Osteoblast (primary cell): ENCODE measurements at regions not wholly inside any gene's neighbourhood (a gene's known extent, or its start where the extent isn't known, plus 50 kb on each side); places are given as distances from the start of the nearest gene placed in this dataset.

Experiments
- DNase-seq: peaks from one replicate; pipeline ENCODE4 v3.0.0; 2011; ENCODE audit warnings: low spot score, mixed read lengths; ENCODE audit not compliant: insufficient read length; ENCODE audit errors: missing footprints
- H2AFZ ChIP-seq: 2 replicates; pipeline ENCODE4 v1.6.0; 2011; ENCODE audit warnings: mild to moderate bottlenecking, low read length
- H3K27ac ChIP-seq: 2 replicates; pipeline ENCODE4 v1.5.1; 2011; ENCODE audit warnings: mild to moderate bottlenecking, low read depth, low read length, moderate library complexity
- H3K27me3 ChIP-seq: 2 replicates; pipeline ENCODE4 v1.6.0; 2012; ENCODE audit warnings: mild to moderate bottlenecking, control low read depth, inconsistent platforms, low read length, moderate library complexity; ENCODE audit not compliant: insufficient read depth
- H3K36me3 ChIP-seq: 2 replicates; pipeline ENCODE4 v1.5.1; 2011; ENCODE audit warnings: mild to moderate bottlenecking, low read length, control low read depth, moderate library complexity; ENCODE audit not compliant: insufficient read depth
- H3K4me1 ChIP-seq: 2 replicates; pipeline ENCODE4 v1.5.1; 2011; ENCODE audit warnings: mild to moderate bottlenecking, low read length, control low read depth, moderate library complexity; ENCODE audit not compliant: insufficient read depth
- H3K4me2 ChIP-seq: 2 replicates; pipeline ENCODE4 v1.6.0; 2011; ENCODE audit warnings: mild to moderate bottlenecking, low read length; ENCODE audit not compliant: insufficient read depth
- H3K4me3 ChIP-seq: fragments of 200-600 bp; sonication (generic); 3 replicates; pipeline ENCODE4 v1.5.1; 2012; ENCODE audit warnings: mild to moderate bottlenecking, low read length, inconsistent platforms; ENCODE audit not compliant: insufficient read depth
- H3K79me2 ChIP-seq: 2 replicates; pipeline ENCODE4 v1.6.0; 2012; ENCODE audit warnings: mild to moderate bottlenecking, low read length, control low read depth, inconsistent platforms; ENCODE audit not compliant: insufficient read depth
- H3K9me3 ChIP-seq: 2 replicates; pipeline ENCODE4 v1.5.1; 2011; ENCODE audit warnings: low read depth, low read length, control low read depth
- H4K20me1 ChIP-seq: 2 replicates; pipeline ENCODE4 v1.6.0; 2012; ENCODE audit warnings: mild to moderate bottlenecking, low read length, control low read depth; ENCODE audit not compliant: insufficient read depth
- CTCF ChIP-seq: IDR thresholded peaks from 2 replicates; pipeline ENCODE4 v1.5.1; 2011; ENCODE audit warnings: mild to moderate bottlenecking, low read depth, low read length, moderate library complexity; ENCODE audit errors: extremely low read depth

GRCh38 chr14:98962118-98962517 lies 309.9 kb downstream of the BCL11B start:
- Histone ChIP-seq H3K27me3 (no peaks in the 10 kb centered on the region), H3K9me3 (no peaks in the 10 kb centered on the region), H2AFZ (no peak overlapping the region), H3K27ac (no peak overlapping the region), H3K36me3 (no peaks in the 10 kb centered on the region), H3K4me1 (peaks cover 3% of the 10 kb centered on the region), H3K4me2 (no peak overlapping the region), H4K20me1 (no peaks in the 10 kb centered on the region), H3K4me3 (no peak overlapping the region), H3K79me2 (no peaks in the 10 kb centered on the region)
- DNase-seq: no peak
- TF ChIP-seq CTCF: no peak

DNA sequence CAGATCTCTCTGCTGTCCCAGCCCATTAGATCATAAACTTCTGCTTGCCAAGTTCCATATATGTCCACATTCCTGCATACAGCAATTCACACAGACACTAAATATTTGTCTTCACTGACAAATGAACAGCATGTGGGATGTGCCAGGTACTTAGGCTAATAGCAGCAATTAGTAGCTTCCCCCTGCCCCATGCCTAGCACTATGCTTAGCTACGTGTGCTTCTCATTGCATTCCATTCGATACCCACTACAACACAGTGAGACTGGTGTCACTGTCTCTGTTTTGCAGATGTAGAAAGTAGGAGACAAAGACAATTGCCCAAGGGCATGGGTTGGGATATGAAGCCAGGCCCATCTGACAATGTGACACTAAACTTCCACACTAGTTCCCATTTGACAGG lies 308.4 kb downstream of the BCL11B start:
- Histone ChIP-seq H3K4me3 (no peak overlapping the region), H3K27ac (no peak overlapping the region), H4K20me1 (no peaks in the 10 kb centered on the region), H3K4me1 (no peaks in the 10 kb centered on the region), H3K27me3 (no peaks in the 10 kb centered on the region), H3K9me3 (no peaks in the 10 kb centered on the region), H3K36me3 (no peaks in the 10 kb centered on the region), H3K4me2 (no peak overlapping the region), H3K79me2 (no peaks in the 10 kb centered on the region), H2AFZ (no peak overlapping the region)
- DNase-seq: no peak
- no peak for TF ChIP-seq CTCF

DNA sequence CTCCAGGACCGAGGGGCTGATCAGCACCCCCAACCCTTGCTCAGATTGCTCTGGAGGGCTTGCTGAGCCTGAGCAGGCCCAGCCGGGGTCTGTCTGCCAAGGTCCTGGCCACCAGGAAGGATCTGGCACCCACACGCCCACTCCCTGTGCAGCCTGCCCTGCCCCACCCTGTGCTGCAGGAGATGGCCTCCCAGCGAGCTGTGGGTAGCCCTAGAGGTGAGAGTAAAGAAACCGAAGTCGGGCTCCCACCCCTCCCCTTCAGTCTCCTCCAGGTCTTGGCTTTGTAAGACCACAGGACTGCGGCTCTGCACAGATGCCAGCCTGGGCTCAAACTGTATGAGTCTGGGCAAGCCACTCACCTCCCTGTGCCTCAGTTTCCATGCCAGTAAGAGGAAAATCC lies 307.8 kb downstream of the BCL11B start:
- no peak overlapping the region for H2AFZ ChIP-seq
- no peaks in the 10 kb centered on the region for H3K79me2 ChIP-seq
- no peaks in the 10 kb centered on the region for H4K20me1 ChIP-seq
- no peaks in the 10 kb centered on the region for H3K9me3 ChIP-seq
- TF ChIP-seq CTCF: no peak
- H3K36me3 ChIP-seq: no peaks in the 10 kb centered on the region
- no peak overlapping the region for H3K27ac ChIP-seq
- H3K27me3 ChIP-seq: no peaks in the 10 kb centered on the region
- no peaks in the 10 kb centered on the region for H3K4me1 ChIP-seq
- H3K4me3 ChIP-seq: no peak overlapping the region
- H3K4me2 ChIP-seq: no peak overlapping the region
- no peak for DNase-seq

- Histone ChIP-seq H3K4me2 (no peak overlapping the region), H3K4me1 (no peaks in the 10 kb centered on the region), H3K9me3 (no peaks in the 10 kb centered on the region), H3K27me3 (no peaks in the 10 kb centered on the region), H3K4me3 (no peak overlapping the region), H3K36me3 (no peaks in the 10 kb centered on the region), H3K27ac (no peak overlapping the region), H3K79me2 (no peaks in the 10 kb centered on the region), H4K20me1 (no peaks in the 10 kb centered on the region), H2AFZ (no peak overlapping the region)
- no peak for TF ChIP-seq CTCF
- DNase-seq: no peak
These were observed 306.9 kb downstream of the BCL11B start for GRCh38 chr14:98965076-98965475.
